WTC11 (cell line): ENCODE measurements at regions not wholly inside any gene's neighbourhood (a gene's known extent, or its start where the extent isn't known, plus 50 kb on each side); places are given as distances from the start of the nearest gene placed in this dataset.

Experiments used
- CDX4 ChIP-seq: fragments of 250-450 bp; sonication (Bioruptor Pico); IDR thresholded peaks from 2 replicates; pipeline ENCODE4 v1.9.0; 2021; ENCODE audit warnings: moderate library complexity, mild to moderate bottlenecking, inconsistent platforms, borderline replicate concordance
- CTCF ChIP-seq: fragments of 200-600 bp; IDR thresholded peaks from 2 replicates; pipeline ENCODE4 v1.8.0; 2022; ENCODE audit warnings: antibody characterized with exemption
- ELF4 ChIP-seq: sonication (generic); formaldehyde crosslinking; IDR thresholded peaks from 2 replicates; pipeline ENCODE4 v1.8.1; 2022; ENCODE audit warnings: low read depth, mild to moderate bottlenecking, moderate library complexity, missing genetic modification reagents
- GABPB1 ChIP-seq: sonication (generic); formaldehyde crosslinking; IDR thresholded peaks from 2 replicates; pipeline ENCODE4 v1.8.1; 2023; ENCODE audit warnings: mild to moderate bottlenecking, missing genetic modification reagents
- NR1H2 ChIP-seq: sonication (generic); formaldehyde crosslinking; IDR thresholded peaks from 2 replicates; pipeline ENCODE4 v1.9.0; 2021; ENCODE audit warnings: mild to moderate bottlenecking, moderate library complexity, missing genetic modification reagents
- NR3C1 ChIP-seq: sonication (generic); formaldehyde crosslinking; conservative IDR thresholded peaks from 2 replicates; pipeline ENCODE4 v1.8.1; 2023; ENCODE audit warnings: low read depth, mild to moderate bottlenecking, missing genetic modification reagents
- SMAD4 ChIP-seq: sonication (generic); formaldehyde crosslinking; IDR thresholded peaks from 2 replicates; pipeline ENCODE4 v1.8.0; 2022; ENCODE audit warnings: mild to moderate bottlenecking, missing genetic modification reagents
- ZBTB43 ChIP-seq: sonication (generic); formaldehyde crosslinking; IDR thresholded peaks from 2 replicates; pipeline ENCODE4 v1.8.1; 2023; ENCODE audit warnings: mild to moderate bottlenecking, missing genetic modification reagents
- ZNF317 ChIP-seq: sonication (generic); formaldehyde crosslinking; IDR thresholded peaks from 2 replicates; pipeline ENCODE4 v1.8.1; 2023; ENCODE audit warnings: low read depth, mild to moderate bottlenecking, moderate library complexity, missing genetic modification reagents, borderline replicate concordance

GRCh38 chr4:155107059-155107458 is 101.4 kb upstream of the NPY2R start:
- TF ChIP-seq CTCF: no peak
- TF ChIP-seq GABPB1 (CRISPR knock-in tag): no peak
- TF ChIP-seq SMAD4 (CRISPR knock-in tag): no peak
- TF ChIP-seq ZBTB43 (CRISPR knock-in tag): no peak
- TF ChIP-seq NR3C1 (CRISPR knock-in tag): no peak
- TF ChIP-seq ZNF317 (CRISPR knock-in tag): no peak
- TF ChIP-seq NR1H2 (CRISPR knock-in tag): no peak
- no peak for TF ChIP-seq CDX4 (CRISPR knock-in tag)
- no peak for TF ChIP-seq ELF4 (CRISPR knock-in tag)
